D721Med (cell line): ENCODE measurements at regions not wholly inside any gene's neighbourhood (a gene's known extent, or its start where the extent isn't known, plus 50 kb on each side); places are given as distances from the start of the nearest gene placed in this dataset.

Source experiments
- DNase-seq: peaks from one replicate; pipeline ENCODE4 v3.0.0; 2011; ENCODE audit warnings: low spot score; ENCODE audit not compliant: insufficient read length
- FAIRE-seq: peaks from 2 replicates; lab custom pipeline; 2011; peaks lifted over from hg19 to GRCh38; lab: Jason Lieb, UNC
- TF ChIP-seq, protein P1 (sequence below): IDR thresholded peaks from 2 replicates; pipeline ENCODE4 v1.5.1; 2012; ENCODE audit warnings: mild to moderate bottlenecking, control low read depth; ENCODE audit not compliant: insufficient read depth; ENCODE audit errors: missing control alignments

DNA sequence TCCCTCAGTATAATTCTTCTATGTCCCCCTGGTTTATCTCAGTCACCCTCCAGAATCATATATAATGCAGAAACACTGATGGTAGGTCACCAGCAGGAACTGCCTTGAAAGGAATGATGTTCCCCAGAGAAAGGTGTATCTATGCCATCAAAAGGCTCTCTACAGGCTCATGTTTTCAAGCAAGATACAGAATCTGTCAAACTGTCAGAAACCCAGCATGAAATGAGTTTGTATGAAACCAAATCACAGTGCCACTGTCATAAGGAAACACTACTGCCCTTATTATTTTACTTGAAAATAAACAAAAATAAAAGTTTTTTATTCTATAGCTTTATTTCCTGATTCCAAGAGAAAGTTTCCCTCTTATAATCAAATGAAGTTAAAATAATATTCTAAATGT, 1064.5 kb upstream of the DDX18 start:
- DNase-seq (no peak), FAIRE-seq (no peak)
- TF ChIP-seq, protein P1, sequence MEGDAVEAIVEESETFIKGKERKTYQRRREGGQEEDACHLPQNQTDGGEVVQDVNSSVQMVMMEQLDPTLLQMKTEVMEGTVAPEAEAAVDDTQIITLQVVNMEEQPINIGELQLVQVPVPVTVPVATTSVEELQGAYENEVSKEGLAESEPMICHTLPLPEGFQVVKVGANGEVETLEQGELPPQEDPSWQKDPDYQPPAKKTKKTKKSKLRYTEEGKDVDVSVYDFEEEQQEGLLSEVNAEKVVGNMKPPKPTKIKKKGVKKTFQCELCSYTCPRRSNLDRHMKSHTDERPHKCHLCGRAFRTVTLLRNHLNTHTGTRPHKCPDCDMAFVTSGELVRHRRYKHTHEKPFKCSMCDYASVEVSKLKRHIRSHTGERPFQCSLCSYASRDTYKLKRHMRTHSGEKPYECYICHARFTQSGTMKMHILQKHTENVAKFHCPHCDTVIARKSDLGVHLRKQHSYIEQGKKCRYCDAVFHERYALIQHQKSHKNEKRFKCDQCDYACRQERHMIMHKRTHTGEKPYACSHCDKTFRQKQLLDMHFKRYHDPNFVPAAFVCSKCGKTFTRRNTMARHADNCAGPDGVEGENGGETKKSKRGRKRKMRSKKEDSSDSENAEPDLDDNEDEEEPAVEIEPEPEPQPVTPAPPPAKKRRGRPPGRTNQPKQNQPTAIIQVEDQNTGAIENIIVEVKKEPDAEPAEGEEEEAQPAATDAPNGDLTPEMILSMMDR, result no peak

DNA sequence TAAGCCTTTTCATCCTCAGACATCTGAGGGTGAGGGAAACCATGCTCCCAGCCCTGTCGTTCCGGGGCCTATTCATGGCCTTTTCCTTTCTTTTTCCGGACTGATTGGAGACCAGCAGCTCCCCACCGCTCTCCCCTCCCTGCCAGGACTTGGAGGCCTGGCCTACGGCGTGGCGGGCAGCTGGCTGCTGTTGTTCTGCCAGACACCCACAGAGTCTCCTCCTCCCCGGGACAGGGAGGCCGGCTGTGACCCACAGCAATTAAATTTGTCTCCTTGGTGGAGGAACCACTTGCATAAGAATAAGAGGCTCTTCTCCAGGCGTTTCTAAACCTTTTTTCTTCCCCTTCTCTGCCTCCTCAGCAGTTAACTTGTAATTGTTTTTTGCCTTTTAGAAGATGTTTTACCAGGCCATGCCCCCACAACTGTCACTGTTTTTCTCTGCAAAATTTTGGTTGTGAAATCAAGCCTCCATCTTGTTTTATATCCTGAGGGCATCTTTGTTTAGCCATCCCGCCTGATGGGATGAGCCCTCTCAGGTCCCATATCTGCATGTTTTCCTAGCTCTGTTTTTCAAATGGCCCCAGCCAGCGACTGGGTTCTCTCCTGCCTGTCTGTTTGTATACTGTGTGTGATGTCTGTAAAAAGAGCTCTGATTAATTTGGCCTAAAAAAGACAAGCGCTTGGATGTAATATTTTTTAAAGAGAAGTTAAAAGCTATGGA, 1060.0 kb upstream of the DDX18 start:
- TF ChIP-seq, protein P1, result no peak
- DNase-seq (no peak), FAIRE-seq (no peak)

DNA sequence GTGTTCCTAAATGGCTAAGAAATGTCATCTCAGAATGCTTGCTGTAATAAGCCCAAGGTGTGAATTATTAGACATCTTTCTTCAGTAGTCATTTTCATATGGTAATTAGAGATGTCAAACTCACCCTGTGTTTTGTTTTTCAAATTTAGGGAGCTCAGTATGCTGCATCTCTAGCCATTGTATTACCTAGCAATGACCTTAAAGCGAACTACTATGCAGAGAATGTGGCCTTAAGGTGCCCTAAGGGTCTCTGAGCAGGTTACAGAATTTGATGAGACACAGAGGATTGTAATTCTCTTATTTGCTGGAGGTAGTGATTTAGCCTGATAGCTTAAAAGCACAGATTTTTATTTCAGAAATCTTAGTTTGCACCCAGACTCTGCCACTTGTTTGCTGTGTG, 1052.6 kb upstream of the DDX18 start:
- FAIRE-seq (no peak), DNase-seq (no peak)
- TF ChIP-seq, protein P1, result no peak

DNA sequence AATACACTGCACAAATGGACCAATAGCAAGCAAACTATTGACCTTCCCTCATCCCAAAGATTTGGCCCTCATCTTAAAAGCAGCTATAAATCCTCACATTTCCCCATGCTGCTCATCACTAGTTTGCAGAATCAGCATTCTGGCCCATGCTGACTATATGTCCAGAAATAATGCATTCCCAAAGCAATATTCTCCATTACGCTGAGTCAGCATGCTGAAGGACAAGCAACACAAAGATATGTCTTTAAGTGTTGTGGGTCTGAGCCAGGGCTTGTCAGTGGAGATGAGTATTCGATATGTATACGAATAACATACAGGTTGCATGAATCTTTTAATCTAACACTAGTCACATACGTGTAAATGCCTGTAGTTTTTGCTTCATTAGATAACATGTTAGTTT, 1045.0 kb upstream of the DDX18 start:
- FAIRE-seq (no peak), DNase-seq (no peak)
- TF ChIP-seq, protein P1, result no peak

DNA sequence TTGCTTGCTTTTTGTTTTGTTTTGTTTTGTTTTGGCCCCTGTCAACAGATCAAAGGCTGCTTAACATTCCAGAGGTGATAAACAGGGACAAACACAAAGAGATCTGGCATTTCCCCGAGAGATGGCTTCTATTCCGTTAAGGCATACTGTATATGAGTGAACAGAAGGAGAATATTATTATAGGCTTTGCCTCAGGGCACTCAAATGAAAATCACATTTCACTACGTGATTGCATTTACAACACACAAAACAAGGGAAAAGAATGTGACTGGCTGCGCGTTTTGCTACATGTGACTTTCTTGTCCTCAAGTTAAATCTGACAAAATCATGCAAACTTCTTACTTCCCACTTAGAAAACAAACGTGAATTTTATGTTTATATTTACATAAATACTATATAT, 1037.9 kb upstream of the DDX18 start:
- FAIRE-seq (no peak), DNase-seq (no peak)
- TF ChIP-seq, protein P1, result no peak

GRCh38 chr2:116787848-116788247, 1026.6 kb upstream of the DDX18 start:
- TF ChIP-seq, protein P1, result no peak
- FAIRE-seq, result no peak
- no peak for DNase-seq

DNA sequence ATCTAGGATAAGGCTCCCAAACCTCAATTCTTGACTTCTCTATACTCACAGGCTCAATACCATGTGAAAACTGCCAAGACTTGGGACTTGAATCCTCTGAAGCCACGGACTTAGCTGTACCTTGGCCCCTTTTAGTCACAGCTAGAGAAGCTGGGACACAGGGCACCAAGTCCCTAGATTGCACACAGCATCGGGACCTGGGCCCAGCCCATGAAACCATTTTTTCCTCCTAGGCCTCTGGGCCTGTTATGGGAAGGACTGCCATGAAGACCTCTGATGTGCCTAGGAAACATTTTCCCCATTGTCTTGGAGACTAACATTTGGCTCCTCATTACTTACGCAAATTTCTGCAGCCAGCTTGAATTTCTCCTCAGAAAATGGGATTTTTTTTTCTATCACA, 1011.8 kb upstream of the DDX18 start:
- DNase-seq (no peak), FAIRE-seq (no peak)
- TF ChIP-seq, protein P1, result no peak
